IgD-negative memory B cell (primary cell): ENCODE measurements at regions not wholly inside any gene's neighbourhood (a gene's known extent, or its start where the extent isn't known, plus 50 kb on each side); places are given as distances from the start of the nearest gene placed in this dataset.

ENCODE experiments used
- H3K27ac Mint-ChIP-seq, 3 donors: one replicate each; pipeline ENCODE4 v1.8.0; 2020 to 2022; ENCODE audit warnings: mild to moderate bottlenecking in 3 of 3, mixed read lengths in 3 of 3, moderate library complexity in 1 of 3
- H3K27me3 Mint-ChIP-seq: one replicate; pipeline ENCODE4 v1.8.0; 2021; ENCODE audit warnings: mixed read lengths
- H3K36me3 Mint-ChIP-seq: one replicate; pipeline ENCODE4 v1.8.0; 2020; ENCODE audit warnings: mild to moderate bottlenecking, mixed read lengths
- H3K4me1 Mint-ChIP-seq, 3 donors: one replicate each; pipeline ENCODE4 v1.8.0; 2020 to 2022; ENCODE audit warnings: mixed read lengths in 3 of 3, mild to moderate bottlenecking in 1 of 3
- H3K4me3 Mint-ChIP-seq, 4 donors: one replicate each; pipeline ENCODE4 v1.8.0; 2020 to 2022; ENCODE audit warnings: mild to moderate bottlenecking in 4 of 4, mixed read lengths in 4 of 4, moderate library complexity in 3 of 4
- H3K9me3 Mint-ChIP-seq, 3 donors: one replicate each; pipeline ENCODE4 v1.8.0; 2020 to 2021; ENCODE audit warnings: mixed read lengths in 3 of 3, mild to moderate bottlenecking in 1 of 3

- Mint-ChIP-seq H3K4me3 (no peak overlapping the region), H3K36me3 (no peaks in the 10 kb centered on the region), H3K4me1 (peaks cover 31 to 41% (median 32%) of the 10 kb centered on the region in 3 donors), H3K9me3 (peaks cover 0 to 4% (median 0%) of the 10 kb centered on the region in 3 donors), H3K27me3 (no peaks in the 10 kb centered on the region), H3K27ac (peak overlapping the region in 1 of 3 donors; percentile 56)
These were observed 63.8 kb upstream of the DARS1 start for GRCh38 chr2:136049011-136049742.

- Mint-ChIP-seq H3K27me3 (no peaks in the 10 kb centered on the region), H3K36me3 (no peaks in the 10 kb centered on the region), H3K27ac (no peak overlapping the region), H3K4me3 (no peak overlapping the region), H3K4me1 (peaks cover 12 to 22% (median 13%) of the 10 kb centered on the region in 3 donors), H3K9me3 (peaks cover 0 to 4% (median 0%) of the 10 kb centered on the region in 3 donors)
These were observed 60.6 kb upstream of the DARS1 start for GRCh38 chr2:136045835-136046570.

- Mint-ChIP-seq H3K36me3 (no peaks in the 10 kb centered on the region), H3K27ac (no peak overlapping the region), H3K4me1 (peaks cover 6 to 15% (median 8%) of the 10 kb centered on the region in 3 donors), H3K9me3 (peaks cover 0 to 4% (median 0%) of the 10 kb centered on the region in 3 donors), H3K4me3 (no peak overlapping the region), H3K27me3 (no peaks in the 10 kb centered on the region)
These were observed 59.9 kb upstream of the DARS1 start for GRCh38 chr2:136045344-136045743.
